CD4-positive, alpha-beta T cell (primary cell): ENCODE measurements at regions not wholly inside any gene's neighbourhood (a gene's known extent, or its start where the extent isn't known, plus 50 kb on each side); places are given as distances from the start of the nearest gene placed in this dataset.

Experiments used
- ATAC-seq: fragments of 200-7000 bp; cut with Tn5 transposase; one replicate; pipeline ENCODE4 v1.10.0; 2022; ENCODE audit warnings: mild to moderate bottlenecking; ENCODE audit not compliant: poor library complexity
- CTCF ChIA-PET: fragments of 350-600 bp; sonication (Branson Sonifier 250); formaldehyde crosslinking; loops from one replicate; lab custom pipeline; 2021; ENCODE audit warnings: antibody characterized with exemption, inconsistent platforms; lab: Charles Lee
- POLR2A ChIA-PET: fragments of 350-600 bp; sonication (Branson Sonifier 250); formaldehyde crosslinking; loops from one replicate; lab custom pipeline; 2021; ENCODE audit warnings: antibody characterized with exemption, inconsistent platforms; lab: Charles Lee
- DNase-seq, 14 experiments: peaks; one replicate each; pipeline ENCODE4 v3.0.0-alpha.2; 2013 to 2020; ENCODE audit warnings: mixed read lengths in 2 of 14
- H3K27ac ChIP-seq, 2 donors: one replicate each; pipeline versions ENCODE4 v1.5.1 to v1.7.0; 2013; ENCODE audit warnings: low read length in 2 of 2, low read depth in 1 of 2, mild to moderate bottlenecking in 1 of 2
- H3K27me3 ChIP-seq, 2 experiments: 1 replicate in 1 of 2; 2 replicates in 1 of 2; pipeline versions ENCODE4 v1.6.1 to v1.7.0; 2013; ENCODE audit warnings: low read length in 2 of 2, control low read depth in 1 of 2, mild to moderate bottlenecking in 1 of 2, moderate library complexity in 1 of 2; ENCODE audit not compliant: insufficient read depth in 2 of 2, control insufficient read depth in 1 of 2
- H3K36me3 ChIP-seq: one replicate; pipeline ENCODE4 v1.6.1; 2013; ENCODE audit warnings: low read length, control low read depth; ENCODE audit not compliant: insufficient read depth
- H3K4me1 ChIP-seq: one replicate; pipeline ENCODE4 v1.6.1; 2013; ENCODE audit warnings: low read length, control low read depth; ENCODE audit not compliant: insufficient read depth
- H3K4me3 ChIP-seq: one replicate; pipeline ENCODE4 v1.5.1; 2013; ENCODE audit warnings: mild to moderate bottlenecking, low read length, moderate library complexity
- H3K9me3 ChIP-seq, 2 experiments: 1 replicate in 1 of 2; 2 replicates in 1 of 2; pipeline versions ENCODE4 v1.6.1 to v1.7.0; 2013; ENCODE audit warnings: low read length in 2 of 2, mild to moderate bottlenecking in 2 of 2, control low read depth in 1 of 2, moderate library complexity in 1 of 2; ENCODE audit not compliant: control insufficient read depth in 1 of 2, insufficient read depth in 1 of 2
- H3K27ac Mint-ChIP-seq: one replicate; pipeline ENCODE4 v1.8.0; 2020; ENCODE audit warnings: mixed read lengths
- H3K27me3 Mint-ChIP-seq: one replicate; pipeline ENCODE4 v1.8.0; 2021; ENCODE audit warnings: mixed read lengths
- H3K36me3 Mint-ChIP-seq: one replicate; pipeline ENCODE4 v1.8.0; 2021; ENCODE audit warnings: low read depth, mixed read lengths
- H3K4me1 Mint-ChIP-seq: one replicate; pipeline ENCODE4 v1.8.0; 2021; ENCODE audit warnings: low read depth, mixed read lengths
- H3K4me3 Mint-ChIP-seq: one replicate; pipeline ENCODE4 v1.8.0; 2020; ENCODE audit warnings: mild to moderate bottlenecking, mixed read lengths
- H3K9me3 Mint-ChIP-seq: one replicate; pipeline ENCODE4 v1.8.0; 2020; ENCODE audit warnings: mixed read lengths
- CTCF ChIP-seq: fragments of 200-600 bp; IDR thresholded peaks from one replicate; pipeline ENCODE4 v1.8.0; 2022; ENCODE audit warnings: antibody characterized with exemption, mild to moderate bottlenecking
- intact Hi-C, 2 experiments: fragments of 100-400 bp; cut with DNase I in 1 of 2; cut with micrococcal nuclease in 1 of 2; formaldehyde crosslinking; loops; one replicate each; pipeline versions ENCODE4 v1.15.1 to v1.9.0; 2023 to 2025; cut with DNase I, micrococcal nuclease

DNA sequence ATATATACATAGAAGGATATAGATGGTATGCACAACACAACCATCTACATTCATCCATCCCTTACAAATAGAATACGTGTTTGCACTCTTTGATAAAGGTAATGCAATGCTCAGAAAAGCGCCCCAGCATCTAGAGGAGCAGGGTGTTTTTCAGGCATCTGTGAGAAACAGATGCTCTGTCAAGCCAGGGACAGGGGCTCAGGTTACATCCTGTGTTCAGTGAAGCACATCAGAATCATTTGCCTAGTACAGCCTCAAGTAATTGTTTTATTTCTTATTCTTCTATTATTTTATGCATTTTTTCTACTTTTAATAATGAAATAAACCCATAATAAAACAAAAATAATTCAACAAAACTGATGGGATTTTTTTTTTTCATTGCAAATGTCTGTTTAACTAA is 50.5 kb upstream of the HIF1A start:
- no peak overlapping the region for H3K27ac ChIP-seq
- H3K27me3 Mint-ChIP-seq: no peaks in the 10 kb centered on the region
- no peak overlapping the region for H3K4me3 ChIP-seq
- no peak overlapping the region for H3K27ac Mint-ChIP-seq
- intact Hi-C loops: loop anchor here in 1 of 2 experiments (5.0 kb wide), 1 partner anchor 68 kb away; no protein-coding TSS in a partner anchor
- no peaks in the 10 kb centered on the region for H3K36me3 ChIP-seq
- CTCF ChIA-PET: no interaction called here
- H3K27me3 ChIP-seq: no peaks in the 10 kb centered on the region
- ATAC-seq (no peak), DNase-seq (no peak)
- peaks cover 6% of the 10 kb centered on the region for H3K4me1 ChIP-seq
- TF ChIP-seq CTCF: no peak
- H3K36me3 Mint-ChIP-seq: no peaks in the 10 kb centered on the region
- H3K9me3 Mint-ChIP-seq: no peaks in the 10 kb centered on the region
- H3K4me1 Mint-ChIP-seq: peaks cover 34% of the 10 kb centered on the region
- POLR2A ChIA-PET: no interaction called here
- H3K9me3 ChIP-seq: no peaks in the 10 kb centered on the region
- no peak overlapping the region for H3K4me3 Mint-ChIP-seq

DNA sequence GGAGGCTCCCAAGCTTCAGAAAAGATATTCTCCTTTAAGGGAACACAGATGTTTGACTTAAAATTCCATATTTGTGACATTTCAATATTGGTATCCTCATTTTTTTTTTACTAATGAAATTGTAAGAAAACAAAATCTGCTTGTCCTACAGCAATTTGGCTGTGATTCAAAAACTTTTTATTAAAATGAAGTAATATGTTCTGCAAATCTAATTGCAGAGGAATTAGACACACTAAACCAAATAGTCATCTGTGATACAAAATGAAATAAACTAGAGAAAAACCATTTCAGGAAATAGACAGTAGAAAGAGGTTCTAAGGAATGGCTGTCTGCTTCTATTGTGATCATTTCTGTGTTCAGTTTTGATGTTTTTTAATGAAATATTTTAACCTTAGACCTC is 50.1 kb upstream of the HIF1A start:
- H3K27me3 Mint-ChIP-seq: no peaks in the 10 kb centered on the region
- CTCF ChIA-PET: no interaction called here
- no peak overlapping the region for H3K4me3 Mint-ChIP-seq
- Histone ChIP-seq H3K27me3 (no peaks in the 10 kb centered on the region), H3K4me1 (peaks cover 6% of the 10 kb centered on the region), H3K36me3 (no peaks in the 10 kb centered on the region), H3K27ac (no peak overlapping the region), H3K4me3 (no peak overlapping the region), H3K9me3 (no peaks in the 10 kb centered on the region)
- POLR2A ChIA-PET: no interaction called here
- no peak overlapping the region for H3K27ac Mint-ChIP-seq
- TF ChIP-seq CTCF: no peak
- ATAC-seq: no peak
- H3K4me1 Mint-ChIP-seq: peaks cover 34% of the 10 kb centered on the region
- intact Hi-C loops: no loop called here
- DNase-seq: no peak
- H3K36me3 Mint-ChIP-seq: no peaks in the 10 kb centered on the region
- no peaks in the 10 kb centered on the region for H3K9me3 Mint-ChIP-seq
